GM21717 (cell line): ENCODE measurements at regions not wholly inside any gene's neighbourhood (a gene's known extent, or its start where the extent isn't known, plus 50 kb on each side); places are given as distances from the start of the nearest gene placed in this dataset.
"Not testable (repeated sequence)": the region's sequence is repeated elsewhere in the genome, so short reads cannot be mapped to it uniquely, and the experiment has no call there.

Experiments used
- ATAC-seq: cut with Tn5 transposase; IDR thresholded peaks from one replicate; pipeline ENCODE4 v1.9.1; 2021; ENCODE audit warnings: mild to moderate bottlenecking, moderate library complexity; ENCODE audit not compliant: unreplicated experiment

DNA sequence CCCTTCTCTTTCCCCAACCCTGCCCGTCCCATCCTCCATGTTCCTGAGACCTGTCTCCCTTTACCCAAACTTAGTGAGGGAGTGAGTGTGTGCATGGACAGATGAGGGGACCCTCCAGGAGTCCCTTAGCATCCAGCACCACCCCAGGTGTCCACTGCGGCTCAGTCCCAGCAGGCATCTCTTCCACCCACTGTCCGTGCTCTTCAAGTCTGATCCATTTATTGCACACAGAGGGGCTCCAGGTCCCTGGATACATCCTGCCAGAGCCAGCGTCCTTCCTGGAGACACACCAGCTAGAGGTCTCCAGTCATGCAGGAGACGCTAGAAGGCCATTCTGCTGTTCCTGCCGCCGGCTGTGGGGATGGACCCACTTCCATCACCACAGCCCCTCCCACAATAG is 239.2 kb downstream of the ADGRD1 start:
- no peak for ATAC-seq

DNA sequence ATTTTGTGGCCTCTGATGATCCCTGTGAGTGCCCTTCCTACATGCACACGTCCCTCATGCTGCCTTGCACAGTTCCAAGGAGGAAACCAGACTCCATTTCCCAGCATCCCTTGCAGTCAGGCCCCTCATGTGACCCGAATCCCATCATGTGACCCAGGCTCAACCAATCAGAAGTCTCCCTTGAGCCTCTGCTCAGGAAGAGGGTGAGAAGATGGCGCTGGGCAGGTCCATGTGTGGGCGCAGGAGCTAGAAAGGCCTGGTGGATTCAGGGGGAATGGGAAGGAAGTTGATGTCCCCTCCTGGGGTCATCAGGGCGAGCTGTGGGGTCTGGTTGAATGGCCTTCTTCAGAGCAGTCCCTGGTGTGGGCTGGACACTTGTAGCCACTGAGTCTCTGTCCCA is 240.5 kb downstream of the ADGRD1 start:
- ATAC-seq, result no peak

DNA sequence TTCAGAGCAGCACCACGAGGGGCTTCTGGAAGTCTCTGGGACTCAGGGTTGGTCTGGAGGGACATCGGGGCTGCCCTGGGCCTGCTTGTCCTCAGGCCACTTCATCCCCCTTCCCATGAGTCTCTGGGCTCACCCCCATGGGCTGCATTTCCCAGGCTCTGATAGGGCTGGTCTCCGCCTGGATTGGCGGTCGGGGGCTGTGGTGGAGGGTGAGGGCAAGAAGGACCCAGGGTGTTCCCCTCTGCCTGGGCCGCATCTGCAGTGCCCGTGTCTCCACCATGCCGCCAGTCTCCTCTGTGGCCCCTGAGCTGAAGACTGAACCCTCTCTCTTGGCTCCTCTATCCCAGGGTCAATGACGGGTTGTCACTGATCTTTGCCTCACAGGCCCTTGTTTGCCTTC is 242.1 kb downstream of the ADGRD1 start:
- no peak for ATAC-seq

DNA sequence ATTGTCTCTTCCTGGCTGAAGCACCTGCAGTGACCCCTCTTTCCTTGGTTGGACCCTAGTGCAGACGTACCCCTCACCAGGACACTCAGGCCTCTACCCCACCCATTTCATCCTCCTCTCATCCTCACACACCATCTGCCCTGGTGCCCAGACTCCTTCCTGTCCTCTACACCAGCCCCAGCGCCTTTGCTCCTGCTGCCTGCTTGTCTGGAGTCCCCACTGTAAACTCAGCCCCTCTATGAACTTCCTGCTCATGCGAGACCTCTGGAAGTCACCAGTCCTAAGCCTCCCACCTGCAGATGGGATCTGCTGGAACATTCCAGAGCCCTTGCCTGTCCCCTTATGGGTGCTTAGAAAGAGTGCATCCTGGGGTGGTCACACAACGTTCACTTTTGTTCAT is 242.5 kb downstream of the ADGRD1 start:
- no peak for ATAC-seq

DNA sequence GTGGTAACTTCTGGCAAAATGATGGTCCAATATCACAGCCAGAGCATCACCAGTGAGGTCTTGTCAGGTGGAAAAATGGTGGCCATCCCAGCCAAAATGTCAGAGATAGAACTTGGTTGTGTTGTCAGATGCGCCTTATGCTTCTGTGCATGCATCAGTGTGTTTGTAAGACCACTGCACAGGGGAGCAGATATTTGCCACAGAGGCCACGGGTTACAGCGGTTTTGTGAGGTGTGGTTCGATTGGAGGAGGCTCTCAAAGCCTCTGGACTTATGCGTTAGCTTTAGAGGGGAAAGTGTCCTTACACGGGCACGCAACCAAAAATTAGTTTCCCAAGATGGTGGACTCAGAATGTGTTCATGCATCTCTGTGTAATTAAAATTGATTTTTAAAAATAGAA is 243.8 kb downstream of the ADGRD1 start:
- ATAC-seq, result no peak

DNA sequence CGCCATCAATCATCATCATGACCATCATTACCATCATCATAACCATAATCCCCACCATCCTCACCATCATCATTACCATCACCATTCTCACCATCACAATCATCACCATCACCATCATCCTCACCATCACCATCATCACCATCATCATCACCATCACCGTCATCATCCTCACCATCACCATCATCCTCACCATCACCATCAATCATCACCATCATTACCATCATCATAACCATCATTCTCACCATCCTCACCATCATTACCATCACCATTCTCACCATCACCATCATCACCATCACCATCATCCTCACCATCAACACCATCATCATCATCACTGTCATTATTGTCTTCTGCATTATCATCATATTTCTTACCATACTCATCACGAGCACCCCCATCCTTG is 245.5 kb downstream of the ADGRD1 start:
- no peak for ATAC-seq

DNA sequence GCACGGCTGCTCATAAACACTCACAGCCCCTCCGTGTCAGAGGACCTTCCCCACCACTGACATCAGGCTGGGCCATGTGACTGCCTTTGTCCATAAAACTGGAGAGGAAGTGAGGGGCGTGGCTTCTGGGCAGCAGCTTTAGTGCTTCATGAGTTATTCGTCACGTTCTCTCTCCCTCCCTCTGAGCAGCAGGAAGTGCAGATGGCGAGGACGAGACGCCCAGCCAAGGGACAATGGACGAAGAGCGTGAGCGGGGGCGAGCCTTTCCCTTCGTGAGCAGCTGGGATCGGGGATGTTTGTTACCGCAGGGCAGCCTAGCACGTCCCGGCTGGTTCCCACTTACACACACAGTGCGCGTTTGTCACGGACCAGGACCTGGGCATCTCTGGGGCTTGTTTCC is 248.2 kb downstream of the ADGRD1 start:
- not testable (repeated sequence) for ATAC-seq

DNA sequence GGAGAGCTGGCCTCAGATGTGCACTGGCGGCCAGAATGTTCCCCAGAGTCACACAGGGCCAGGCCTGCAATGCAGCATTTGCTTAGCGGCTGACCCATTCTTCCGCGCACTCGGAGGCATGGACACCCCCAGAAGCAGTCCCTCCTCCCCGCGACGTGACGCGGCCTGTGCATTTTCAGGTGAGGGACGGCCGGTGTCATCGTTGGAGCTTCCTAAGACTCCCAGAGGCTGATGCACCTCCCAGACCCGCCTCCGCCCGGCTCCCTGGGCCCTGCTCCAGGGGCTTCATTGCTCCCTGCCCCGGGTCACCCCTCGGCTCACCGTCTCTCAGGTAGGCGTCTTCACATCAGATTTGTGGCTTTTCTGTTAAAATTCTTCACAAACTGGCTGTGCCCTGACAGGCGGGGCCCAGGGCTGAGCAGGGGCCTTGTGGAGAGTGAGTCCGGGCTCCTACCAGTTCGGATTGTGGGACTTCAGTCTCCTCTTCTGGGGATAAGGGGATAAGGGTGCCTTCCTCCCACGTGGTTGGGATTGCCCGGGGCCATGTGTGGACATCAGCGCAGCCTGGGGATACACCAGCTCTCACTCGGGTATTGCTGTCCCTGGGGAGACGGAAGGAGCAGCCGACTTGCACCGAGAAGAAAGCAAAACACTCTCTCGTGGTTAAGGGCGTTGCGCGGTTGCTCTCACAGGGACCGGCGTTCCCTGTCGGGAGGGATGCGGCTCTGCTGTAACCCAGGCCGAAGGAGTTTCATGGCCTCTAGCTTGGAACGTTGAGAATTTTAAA is 249.1 kb downstream of the ADGRD1 start:
- no peak for ATAC-seq

DNA sequence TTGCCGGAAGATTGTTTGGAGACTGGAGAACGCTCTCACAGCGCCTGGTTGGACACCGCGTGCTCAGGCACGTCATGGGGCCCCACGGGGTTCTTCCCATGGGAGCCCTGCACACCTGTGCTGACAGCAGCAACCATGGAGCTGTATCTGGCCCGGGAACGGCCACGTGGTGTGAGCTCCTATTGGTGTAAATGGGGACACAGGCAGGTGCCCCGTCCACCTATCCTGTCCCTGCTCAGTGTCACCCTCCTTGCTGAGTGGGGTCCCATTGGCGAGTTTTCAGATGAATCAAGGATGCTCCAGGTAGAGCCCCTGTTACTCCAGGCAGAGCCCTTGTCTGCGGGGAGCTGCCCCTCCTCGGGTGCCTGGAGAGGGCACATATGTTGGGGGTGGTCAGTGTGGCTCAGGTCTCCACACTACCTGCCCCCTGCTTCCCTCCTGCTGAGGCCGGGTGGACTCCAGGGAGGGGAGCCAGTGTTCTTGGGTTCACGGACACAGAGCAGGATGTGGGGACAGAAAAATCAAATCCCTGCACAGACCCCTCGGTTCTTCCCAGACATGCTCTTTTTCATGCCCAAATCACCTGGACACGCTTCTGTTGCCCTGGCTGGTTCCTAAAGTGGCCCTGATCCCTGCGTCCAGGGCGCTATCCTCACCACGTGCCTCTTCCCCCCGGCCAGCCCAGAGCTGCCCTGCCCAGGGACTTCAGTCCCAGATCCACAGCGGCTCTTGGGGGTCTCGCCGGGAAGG is 250.1 kb downstream of the ADGRD1 start:
- no peak for ATAC-seq

DNA sequence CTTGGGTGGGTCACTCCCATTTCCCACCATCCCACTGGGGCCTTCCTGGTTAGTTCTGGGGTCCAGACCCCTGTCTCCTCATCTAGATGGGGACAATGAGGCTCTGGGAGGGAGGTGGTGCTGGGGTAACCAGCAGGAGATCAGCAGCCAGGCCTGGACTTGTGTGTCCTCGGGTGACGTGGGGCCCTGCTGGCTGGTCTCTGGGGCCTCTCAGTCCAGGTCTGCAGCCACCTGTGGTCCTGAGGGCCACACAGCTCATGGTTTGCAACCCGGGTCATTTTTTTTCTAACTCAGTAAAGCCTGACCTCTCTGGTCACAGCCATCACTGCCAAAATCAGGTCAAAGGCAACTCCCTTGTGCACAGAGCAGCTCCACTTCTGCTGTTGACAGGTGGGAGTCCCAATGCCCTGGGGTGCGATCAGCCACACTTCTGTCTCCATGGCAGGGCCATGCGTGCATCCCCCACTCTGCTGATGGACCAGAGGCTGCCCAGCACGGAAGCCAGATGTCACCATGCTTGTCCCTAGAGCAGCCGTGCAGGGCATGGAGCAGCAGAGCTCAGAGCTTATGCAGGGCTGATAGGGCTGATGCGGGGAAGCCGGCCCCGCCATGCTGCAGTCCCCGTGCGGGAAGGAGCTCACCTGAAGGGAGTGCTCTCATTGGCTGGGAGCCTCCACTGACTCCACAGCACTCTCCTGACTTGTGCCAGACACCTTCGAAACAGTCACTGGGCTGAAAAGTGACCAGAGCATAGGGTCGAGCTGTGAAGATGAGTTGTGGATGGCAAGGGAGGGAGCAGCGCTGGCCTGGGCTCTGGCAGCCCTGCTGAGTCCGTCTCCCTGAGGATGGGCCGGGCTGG is 250.9 kb downstream of the ADGRD1 start:
- no peak for ATAC-seq

DNA sequence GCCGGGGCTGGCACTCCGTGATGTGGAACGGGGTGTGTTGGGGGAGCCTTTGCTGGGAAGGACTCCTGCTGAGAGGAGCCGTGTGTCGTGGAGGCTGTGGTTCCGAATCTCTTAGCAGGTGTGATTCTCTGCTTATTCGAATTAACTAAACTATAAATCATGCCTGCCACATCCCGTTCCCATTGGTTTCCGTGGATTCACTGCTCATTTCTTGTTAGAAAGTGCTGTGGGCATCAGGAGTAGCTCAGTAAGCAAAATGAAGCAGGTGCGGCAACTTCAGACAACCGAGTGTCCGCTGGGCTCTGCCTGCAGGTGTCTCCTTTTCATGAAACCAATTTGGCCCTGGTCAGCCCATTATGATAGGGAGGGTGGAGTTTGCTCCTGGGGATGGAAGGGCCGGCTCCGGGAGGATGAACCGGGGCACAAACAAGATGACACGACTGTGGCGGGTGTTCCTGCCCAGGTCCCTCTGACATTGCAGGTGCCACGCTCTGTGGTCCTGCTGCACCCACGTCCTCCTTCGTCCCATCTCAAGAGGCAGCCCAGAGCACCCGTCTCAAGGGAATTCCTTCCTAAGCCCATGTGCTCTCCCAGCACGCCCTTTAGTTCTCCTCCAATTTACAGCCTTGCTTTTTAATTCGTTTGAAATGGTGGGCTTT is 251.7 kb downstream of the ADGRD1 start:
- not testable (repeated sequence) for ATAC-seq

DNA sequence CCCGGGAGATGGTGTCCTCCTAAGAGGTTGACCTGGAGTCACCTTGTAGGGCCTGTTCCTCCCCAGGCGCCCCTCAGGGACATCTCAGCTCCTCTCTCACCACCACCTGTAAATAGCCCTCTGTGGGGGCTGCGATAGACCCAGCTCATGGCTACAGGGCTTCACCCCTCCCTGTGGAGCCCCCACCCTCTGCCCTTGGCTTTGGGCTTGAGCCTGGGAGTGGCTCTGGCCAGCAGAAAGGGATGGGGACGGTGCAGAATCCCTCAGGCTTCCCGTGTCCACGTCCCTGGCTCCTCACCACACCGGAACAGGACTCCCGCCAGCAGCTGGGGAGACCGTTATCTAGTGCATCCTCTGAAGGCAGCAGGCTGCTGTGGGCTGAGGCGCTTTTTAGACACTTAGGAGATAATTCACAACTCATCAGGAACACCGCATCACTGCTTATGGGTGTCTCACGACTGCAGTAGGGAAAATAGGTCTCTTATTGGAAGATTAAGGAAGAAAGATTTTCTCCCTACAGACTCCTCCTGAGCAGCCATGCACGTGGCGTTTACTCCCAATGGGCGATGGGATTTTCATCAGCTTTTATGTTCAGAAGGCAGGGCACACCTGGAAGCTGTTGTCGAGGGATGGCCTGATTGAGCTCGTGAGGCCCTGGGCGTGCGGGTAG is 253.1 kb downstream of the ADGRD1 start:
- not testable (repeated sequence) for ATAC-seq

DNA sequence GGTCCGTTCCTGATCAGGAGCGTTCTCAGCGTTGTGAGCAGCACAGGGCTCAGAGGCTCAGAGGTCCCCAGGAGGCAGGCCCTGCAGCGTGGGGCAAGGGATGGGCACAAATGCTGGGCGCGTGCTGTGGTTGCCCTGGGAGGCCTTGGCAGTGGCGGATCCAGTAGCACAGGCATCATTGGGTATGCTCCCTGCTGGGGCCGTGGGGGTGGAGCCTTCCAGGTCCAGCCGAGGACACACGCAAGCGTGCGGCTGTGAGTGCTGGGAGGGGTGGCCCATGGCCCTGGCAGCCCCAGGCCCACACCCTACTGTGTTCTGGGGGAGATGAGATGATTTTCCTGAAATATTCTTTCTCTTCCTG is 253.6 kb downstream of the ADGRD1 start:
- ATAC-seq, result not testable (repeated sequence)

DNA sequence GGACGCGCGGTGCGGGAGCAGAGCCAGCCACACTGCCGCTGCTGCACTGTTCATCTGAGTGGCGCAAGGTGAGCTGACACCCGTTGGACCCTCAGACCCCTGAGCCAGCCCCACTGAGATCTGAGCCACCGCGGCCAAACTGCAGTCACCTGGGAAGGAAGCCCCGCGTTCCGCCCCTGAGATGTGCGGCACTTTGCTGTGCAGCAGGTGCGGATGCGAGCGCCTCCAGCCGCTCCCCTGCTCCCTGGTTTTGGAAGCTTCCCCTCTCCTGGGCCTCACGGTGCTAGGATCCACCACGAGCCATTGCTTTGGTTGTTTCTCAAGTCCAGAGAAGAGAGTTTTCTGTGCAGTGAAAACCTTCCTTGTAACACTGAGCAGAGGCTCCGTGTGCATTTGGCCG is 254.1 kb downstream of the ADGRD1 start:
- not testable (repeated sequence) for ATAC-seq

DNA sequence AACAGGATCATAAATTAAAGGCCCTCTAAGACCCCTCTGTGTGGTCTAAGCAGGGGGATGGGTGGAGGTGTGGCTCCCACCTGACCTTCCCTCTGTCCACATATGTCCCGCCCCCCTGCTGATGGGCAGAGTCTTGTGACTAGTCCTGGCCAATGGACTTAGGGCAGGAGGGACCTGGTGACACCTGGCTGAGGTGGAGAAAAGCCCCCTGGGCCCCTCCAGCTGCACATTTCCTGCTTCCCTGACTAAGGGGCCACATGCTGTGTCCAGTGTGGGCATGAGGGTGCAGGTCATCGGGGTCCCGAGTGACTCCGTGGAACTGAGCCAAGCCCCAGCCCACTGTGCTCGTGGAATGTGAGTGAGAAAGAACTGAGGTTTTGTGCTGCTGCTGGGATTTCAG is 254.7 kb downstream of the ADGRD1 start:
- no peak for ATAC-seq

DNA sequence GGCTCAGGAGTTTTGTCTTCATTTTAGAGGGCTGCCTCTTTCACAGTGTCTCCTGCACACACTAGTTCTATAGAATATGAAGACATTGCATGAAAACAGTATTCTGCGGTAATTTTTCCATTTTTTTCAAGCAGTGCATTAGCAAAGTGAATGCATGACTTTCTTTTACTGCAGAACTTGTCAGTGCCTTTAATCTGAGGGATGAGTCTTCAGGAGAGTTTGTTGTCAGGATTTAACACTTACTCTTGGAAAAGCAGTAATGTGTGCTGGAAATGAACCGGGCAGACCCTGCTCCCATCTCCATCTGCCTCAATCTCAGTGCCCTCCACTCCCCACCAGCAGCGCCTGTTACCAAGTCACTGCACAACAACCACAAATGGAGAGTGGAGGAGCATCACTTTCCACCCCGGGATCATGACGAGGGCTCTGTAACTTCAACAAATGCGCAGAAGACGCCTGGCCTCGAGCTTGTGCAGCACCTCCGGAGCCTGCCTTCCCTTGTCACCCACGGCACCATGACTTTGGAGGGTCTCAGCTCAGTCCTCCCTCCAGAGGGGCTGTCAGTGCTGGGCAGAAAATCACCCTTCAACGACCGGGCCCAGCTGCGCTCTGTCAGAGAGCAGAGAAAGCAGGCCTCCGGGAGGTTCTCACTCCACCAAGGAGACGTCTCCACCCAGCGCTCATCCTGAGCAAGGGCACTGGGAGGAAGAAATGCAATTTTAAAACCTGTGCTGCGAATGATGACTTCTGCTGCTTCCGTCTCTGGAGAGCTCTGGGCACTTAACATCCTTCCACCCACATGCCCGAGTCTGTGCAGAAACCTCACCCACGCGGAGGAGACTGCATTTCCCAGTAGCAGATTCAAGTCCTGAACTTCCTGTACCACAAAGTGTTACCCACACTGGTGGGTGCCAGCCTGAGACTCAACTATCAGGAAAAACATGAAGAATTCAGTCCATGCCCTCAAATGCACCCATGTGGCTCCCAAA is 255.7 kb downstream of the ADGRD1 start:
- no peak for ATAC-seq

DNA sequence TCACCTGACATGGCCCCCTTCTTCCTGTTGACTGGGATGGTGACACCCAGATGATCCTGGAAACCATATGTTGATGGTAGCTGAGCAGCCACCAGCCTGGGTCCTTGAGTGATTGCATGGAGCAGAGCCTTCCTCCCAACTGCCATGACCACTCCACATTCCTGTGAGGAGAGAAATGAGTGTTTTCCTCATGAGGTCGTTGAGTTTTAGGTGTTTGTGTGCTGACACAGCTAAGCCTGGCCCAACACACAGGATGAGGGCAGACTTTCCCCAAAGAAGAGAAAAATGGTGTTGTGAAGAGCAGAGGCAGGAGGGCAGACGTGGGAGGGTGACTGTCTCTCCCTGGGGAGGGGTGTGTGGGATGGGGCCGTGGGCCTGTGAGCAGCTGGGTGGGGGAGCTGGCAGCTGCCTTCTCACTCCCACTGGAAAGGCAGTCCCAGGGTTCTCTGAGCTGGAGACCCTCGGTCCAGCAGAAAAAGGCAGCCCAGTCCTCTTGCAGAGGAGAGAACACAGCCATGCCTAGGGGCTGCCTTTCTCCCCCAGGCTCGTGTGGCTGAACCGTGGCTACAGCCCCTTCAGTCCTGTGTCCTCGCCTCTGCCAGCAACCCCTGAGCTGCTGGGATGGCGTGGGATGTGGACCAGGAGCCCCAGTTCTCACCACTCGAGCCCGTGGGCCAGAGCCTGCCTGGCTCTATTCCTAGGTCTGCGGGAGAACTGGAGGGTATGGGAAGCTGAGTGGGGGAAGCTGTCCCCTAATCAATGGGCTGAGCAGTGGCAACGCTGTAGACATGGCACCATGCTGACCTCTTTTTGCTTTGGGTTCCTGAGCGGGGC is 257.0 kb downstream of the ADGRD1 start:
- ATAC-seq, result no peak

DNA sequence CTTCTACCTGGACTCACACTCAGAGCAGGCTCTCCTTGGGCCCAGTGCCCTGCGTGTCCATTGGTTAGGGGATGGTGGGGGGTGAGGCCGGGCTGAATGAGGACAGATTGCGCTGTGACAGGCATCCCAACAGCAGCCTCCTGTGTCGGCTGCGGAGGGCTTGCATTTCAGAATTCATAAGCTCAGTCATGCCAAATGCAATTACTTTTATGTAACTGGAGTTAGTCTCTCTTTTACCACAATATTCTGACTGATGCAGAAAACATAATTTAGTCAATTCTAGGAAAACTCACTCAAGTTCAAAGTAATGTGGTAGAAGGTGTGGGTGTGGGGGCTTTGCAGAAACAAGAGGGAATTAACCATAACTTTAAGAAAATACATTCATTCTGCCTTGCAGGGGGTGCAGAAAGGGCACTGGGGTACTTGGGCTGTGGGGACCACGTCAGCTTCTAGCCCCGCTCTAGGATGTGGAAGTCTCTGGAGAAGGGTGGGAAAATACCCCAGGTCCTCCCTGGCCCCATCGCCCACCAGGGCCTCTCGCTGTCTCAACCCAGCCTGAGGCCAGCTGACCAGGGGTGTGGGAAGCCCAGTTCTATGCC is 257.7 kb downstream of the ADGRD1 start:
- ATAC-seq, result no peak
